Endothelial cell of umbilical vein (primary cell): ENCODE measurements at regions not wholly inside any gene's neighbourhood (a gene's known extent, or its start where the extent isn't known, plus 50 kb on each side); places are given as distances from the start of the nearest gene placed in this dataset.

Experiments
- BruUV-seq: library from RNA; stranded (reverse); fragments of 400-500 nt; replicated peaks from 2 replicates; lab custom pipeline; 2021; lab: Mats Ljungman, UMichigan
- CTCF ChIA-PET: fragments of 300-600, 350-600 bp; sonication (Branson Sonifier 250); formaldehyde crosslinking; loops from one replicate; lab custom pipeline; 2021; ENCODE audit warnings: antibody characterized with exemption, inconsistent platforms; lab: Charles Lee
- POLR2A ChIA-PET: fragments of 300-600, 350-600 bp; sonication (Branson Sonifier 250); formaldehyde crosslinking; loops from one replicate; lab custom pipeline; 2021; ENCODE audit warnings: antibody characterized with exemption, inconsistent platforms; lab: Charles Lee
- DNase-seq: peaks from one replicate; pipeline ENCODE4 v3.0.0-alpha.2; 2011; ENCODE audit warnings: low read depth, low spot score
- FAIRE-seq: peaks from 2 replicates; lab custom pipeline; 2011; peaks lifted over from hg19 to GRCh38; lab: Jason Lieb, UNC
- H2AFZ ChIP-seq: 2 replicates; pipeline ENCODE4 v1.6.0; 2012; ENCODE audit warnings: low read depth, low read length, control low read depth, inconsistent platforms
- H3K27ac ChIP-seq: 2 replicates; pipeline ENCODE4 v1.5.1; 2011; ENCODE audit warnings: low read depth, mild to moderate bottlenecking, control low read depth, low read length, moderate library complexity; ENCODE audit not compliant: insufficient read depth
- H3K27me3 ChIP-seq, 2 experiments: 2 replicates each; pipeline versions ENCODE4 v1.6.0 to v1.6.1; 2011; ENCODE audit warnings: low read length in 2 of 2, mixed read lengths in 1 of 2; ENCODE audit not compliant: control insufficient read depth in 2 of 2, insufficient read depth in 2 of 2
- H3K36me3 ChIP-seq, 2 experiments: 2 replicates in 1 of 2; 3 replicates in 1 of 2; pipeline ENCODE4 v1.5.1; 2011; ENCODE audit warnings: low read length in 2 of 2, mild to moderate bottlenecking in 1 of 2, moderate library complexity in 1 of 2; ENCODE audit not compliant: control insufficient read depth in 2 of 2, insufficient read depth in 2 of 2; ENCODE audit errors: extremely low read depth in 1 of 2
- H3K4me1 ChIP-seq: 3 replicates; pipeline ENCODE4 v1.5.1; 2011; ENCODE audit warnings: mild to moderate bottlenecking, low read length; ENCODE audit not compliant: control insufficient read depth, insufficient read depth; ENCODE audit errors: extremely low read depth
- H3K4me2 ChIP-seq: 2 replicates; pipeline ENCODE4 v1.6.1; 2011; ENCODE audit warnings: low read length, control low read depth, mixed read lengths; ENCODE audit not compliant: insufficient read depth
- H3K4me3 ChIP-seq, 3 experiments: fragments of 200-600 bp in 1 of 3; sonication (generic), shearing (Covaris generic) in 1 of 3; replicated peaks in 1 of 3; 2 replicates each; pipeline ENCODE4 v1.5.1; 2011 to 2016; ENCODE audit warnings: control low read depth in 3 of 3, low read length in 3 of 3, mild to moderate bottlenecking in 2 of 3, inconsistent platforms in 1 of 3, low read depth in 1 of 3, moderate library complexity in 1 of 3; ENCODE audit not compliant: insufficient read depth in 1 of 3
- H3K79me2 ChIP-seq: 2 replicates; pipeline ENCODE4 v1.6.0; 2012; ENCODE audit warnings: low read length, inconsistent platforms; ENCODE audit not compliant: control insufficient read depth, insufficient read depth
- H3K9ac ChIP-seq: replicated peaks from 2 replicates; pipeline ENCODE3; 2011; ENCODE audit warnings: low read length, control low read depth; ENCODE audit not compliant: insufficient read depth; ENCODE audit errors: extremely low read depth
- H3K9me1 ChIP-seq: replicated peaks from 3 replicates; pipeline ENCODE4 v1.6.0; 2011; ENCODE audit warnings: mild to moderate bottlenecking, low read length; ENCODE audit not compliant: control insufficient read depth, insufficient read depth; ENCODE audit errors: extremely low read depth
- H3K9me3 ChIP-seq: replicated peaks from 2 replicates; pipeline ENCODE4 v1.5.1; 2012; ENCODE audit warnings: low read length, inconsistent platforms; ENCODE audit not compliant: control insufficient read depth, insufficient read depth
- H4K20me1 ChIP-seq: replicated peaks from 2 replicates; pipeline ENCODE3; 2011; ENCODE audit warnings: mild to moderate bottlenecking, low read length; ENCODE audit not compliant: control insufficient read depth, insufficient read depth; ENCODE audit errors: extremely low read depth
- EZH2 ChIP-seq: IDR thresholded peaks from 2 replicates; pipeline ENCODE4 v1.6.1; 2012; ENCODE audit warnings: borderline replicate concordance, low read depth, mild to moderate bottlenecking, moderate library complexity, low read length, inconsistent platforms; ENCODE audit not compliant: severe bottlenecking
- FOS ChIP-seq: IDR thresholded peaks from 2 replicates; pipeline ENCODE4 v1.6.1; 2011; ENCODE audit warnings: mild to moderate bottlenecking, low read length, moderate library complexity, borderline replicate concordance; ENCODE audit not compliant: insufficient read depth
- GATA2 ChIP-seq: IDR thresholded peaks from 2 replicates; pipeline ENCODE4 v1.7.0; 2011; ENCODE audit warnings: low read depth, mild to moderate bottlenecking, moderate library complexity, mixed read lengths, low read length; ENCODE audit not compliant: insufficient read length, insufficient read depth
- JUN ChIP-seq: IDR thresholded peaks from 2 replicates; pipeline ENCODE4 v1.6.1; 2011; ENCODE audit warnings: borderline replicate concordance, low read depth; ENCODE audit not compliant: insufficient read length, insufficient read depth
- MAX ChIP-seq: IDR thresholded peaks from 2 replicates; pipeline ENCODE4 v1.6.1; 2011; ENCODE audit not compliant: insufficient read depth, insufficient read length
- MYC ChIP-seq: IDR thresholded peaks from one replicate; pipeline ENCODE4 v1.6.1; 2011; ENCODE audit warnings: mild to moderate bottlenecking, low read depth, low read length
- POLR2A ChIP-seq: IDR thresholded peaks from 2 replicates; pipeline ENCODE4 v1.6.1; 2012; ENCODE audit warnings: low read depth, mild to moderate bottlenecking, control low read depth, low read length
- POLR2AphosphoS5 ChIP-seq: IDR thresholded peaks from 2 replicates; pipeline ENCODE4 v1.6.1; 2012; ENCODE audit warnings: low read depth, mild to moderate bottlenecking, control low read depth, low read length, moderate library complexity; ENCODE audit not compliant: insufficient read depth
- dilution Hi-C: fragments of 300-500 bp; cut with MboI; formaldehyde crosslinking; loops from one replicate; pipeline ENCODE4 v1.15.0; 2019; ENCODE audit warnings: low sequenced_read_pairs; ENCODE audit not compliant: extremely low pct_ligation_motif_present
- intact Hi-C: fragments of 100-400 bp; cut with micrococcal nuclease; formaldehyde crosslinking; loops from one replicate; pipeline ENCODE4 v1.10.0; 2022
- TF ChIP-seq, protein P1 (sequence below), 2 donors: IDR thresholded peaks; 1 replicate in 1 of 2; 2 replicates in 1 of 2; pipeline ENCODE4 v1.5.1; 2011; ENCODE audit warnings: low read length in 2 of 2, mild to moderate bottlenecking in 2 of 2, moderate library complexity in 2 of 2, control low read depth in 1 of 2, inconsistent platforms in 1 of 2, low read depth in 1 of 2; ENCODE audit not compliant: insufficient read depth in 1 of 2; ENCODE audit errors: extremely low read depth in 1 of 2

GRCh38 chr6:117781550-117781949 is 106.3 kb downstream of the NUS1 start:
- dilution Hi-C loops, result no loop called here
- Histone ChIP-seq H3K27ac (no peak overlapping the region), H3K9me1 (no peaks in the 10 kb centered on the region), H3K4me2 (no peak overlapping the region), H3K9ac (no peak overlapping the region), H3K36me3 (no peaks in the 10 kb centered on the region), H3K4me1 (no peaks in the 10 kb centered on the region), H3K9me3 (no peaks in the 10 kb centered on the region), H3K79me2 (no peaks in the 10 kb centered on the region), H3K4me3 (no peak overlapping the region), H2AFZ (no peak overlapping the region), H3K27me3 (no peaks in the 10 kb centered on the region), H4K20me1 (no peaks in the 10 kb centered on the region)
- DNase-seq (no peak), FAIRE-seq (no peak)
- BruUV-seq, result no TSS peak
- ChIA-PET CTCF (no interaction called here), POLR2A (no interaction called here)
- intact Hi-C loops, result no loop called here
- no peak for TF ChIP-seq JUN
- no peak for TF ChIP-seq FOS

GRCh38 chr6:117783279-117783678 is 108.0 kb downstream of the NUS1 start:
- no peaks in the 10 kb centered on the region for H3K9me1 ChIP-seq
- no peaks in the 10 kb centered on the region for H3K9me3 ChIP-seq
- no peak for FAIRE-seq
- intact Hi-C loops (no loop called here), dilution Hi-C loops (no loop called here)
- H2AFZ ChIP-seq, result no peak overlapping the region
- no peaks in the 10 kb centered on the region for H3K79me2 ChIP-seq
- no peak overlapping the region for H3K4me3 ChIP-seq
- POLR2A ChIA-PET, result no interaction called here
- H3K36me3 ChIP-seq, result no peaks in the 10 kb centered on the region
- no peak for DNase-seq
- H3K27ac ChIP-seq, result no peak overlapping the region
- H3K27me3 ChIP-seq, result no peaks in the 10 kb centered on the region
- BruUV-seq, result no TSS peak
- no peaks in the 10 kb centered on the region for H3K4me1 ChIP-seq
- H3K9ac ChIP-seq, result no peak overlapping the region
- no peak overlapping the region for H3K4me2 ChIP-seq
- no peaks in the 10 kb centered on the region for H4K20me1 ChIP-seq
- CTCF ChIA-PET, result interaction anchor here (1.0 kb wide), 1 partner anchor 9 kb away, joined by 3 read pairs; no protein-coding TSS in a partner anchor
- TF ChIP-seq JUN (no peak), POLR2A (no peak), GATA2 (no peak), POLR2AphosphoS5 (no peak), MYC (no peak), EZH2 (no peak), MAX (no peak), FOS (no peak)
- TF ChIP-seq, protein P1, sequence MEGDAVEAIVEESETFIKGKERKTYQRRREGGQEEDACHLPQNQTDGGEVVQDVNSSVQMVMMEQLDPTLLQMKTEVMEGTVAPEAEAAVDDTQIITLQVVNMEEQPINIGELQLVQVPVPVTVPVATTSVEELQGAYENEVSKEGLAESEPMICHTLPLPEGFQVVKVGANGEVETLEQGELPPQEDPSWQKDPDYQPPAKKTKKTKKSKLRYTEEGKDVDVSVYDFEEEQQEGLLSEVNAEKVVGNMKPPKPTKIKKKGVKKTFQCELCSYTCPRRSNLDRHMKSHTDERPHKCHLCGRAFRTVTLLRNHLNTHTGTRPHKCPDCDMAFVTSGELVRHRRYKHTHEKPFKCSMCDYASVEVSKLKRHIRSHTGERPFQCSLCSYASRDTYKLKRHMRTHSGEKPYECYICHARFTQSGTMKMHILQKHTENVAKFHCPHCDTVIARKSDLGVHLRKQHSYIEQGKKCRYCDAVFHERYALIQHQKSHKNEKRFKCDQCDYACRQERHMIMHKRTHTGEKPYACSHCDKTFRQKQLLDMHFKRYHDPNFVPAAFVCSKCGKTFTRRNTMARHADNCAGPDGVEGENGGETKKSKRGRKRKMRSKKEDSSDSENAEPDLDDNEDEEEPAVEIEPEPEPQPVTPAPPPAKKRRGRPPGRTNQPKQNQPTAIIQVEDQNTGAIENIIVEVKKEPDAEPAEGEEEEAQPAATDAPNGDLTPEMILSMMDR (IDR thresholded peaks at IDR 0.05; ENCODE audit: extremely low read depth in 1 of 2, insufficient read depth in 1 of 2, low read depth in 1 of 2, low read length in 2 of 2), result no peak
